BLaER1 treated with 17β-estradiol and CSF1 and Interleukin-3, amounts not matched to agents 10 nM and 100 nM (cell line): ENCODE measurements at regions not wholly inside any gene's neighbourhood (a gene's known extent, or its start where the extent isn't known, plus 50 kb on each side); places are given as distances from the start of the nearest gene placed in this dataset.

Experiments used
- H3K27ac ChIP-seq, 11 experiments: shearing (Covaris generic); formaldehyde crosslinking; 2 replicates each; pipeline ENCODE4 v1.8.1; 2022
- H3K27me3 ChIP-seq, 11 experiments: shearing (Covaris generic); formaldehyde crosslinking; 2 replicates each; pipeline ENCODE4 v1.8.1; 2022
- H3K36me3 ChIP-seq, 11 experiments: shearing (Covaris generic); formaldehyde crosslinking; 2 replicates each; pipeline ENCODE4 v1.8.1; 2022
- H3K4me1 ChIP-seq, 10 experiments: shearing (Covaris generic); formaldehyde crosslinking; 2 replicates each; pipeline ENCODE4 v1.8.1; 2022
- H3K4me2 ChIP-seq, 11 experiments: shearing (Covaris generic); formaldehyde crosslinking; 2 replicates each; pipeline ENCODE4 v1.8.1; 2022
- H3K4me3 ChIP-seq, 10 experiments: shearing (Covaris generic); formaldehyde crosslinking; 2 replicates each; pipeline ENCODE4 v1.8.1; 2022
- H3K9ac ChIP-seq, 11 experiments: shearing (Covaris generic); formaldehyde crosslinking; 2 replicates each; pipeline ENCODE4 v1.8.1; 2022
- H3K9me3 ChIP-seq, 11 experiments: shearing (Covaris generic); formaldehyde crosslinking; replicated peaks in 1 of 11; 2 replicates each; pipeline ENCODE4 v1.8.1; 2022
- H4K20me1 ChIP-seq, 11 experiments: shearing (Covaris generic); formaldehyde crosslinking; 2 replicates each; pipeline ENCODE4 v1.8.1; 2022
- Cebpa-rat ChIP-seq, 11 experiments: shearing (Covaris generic); IDR thresholded peaks; 2 replicates each; pipeline ENCODE4 v1.8.1; 2022

DNA sequence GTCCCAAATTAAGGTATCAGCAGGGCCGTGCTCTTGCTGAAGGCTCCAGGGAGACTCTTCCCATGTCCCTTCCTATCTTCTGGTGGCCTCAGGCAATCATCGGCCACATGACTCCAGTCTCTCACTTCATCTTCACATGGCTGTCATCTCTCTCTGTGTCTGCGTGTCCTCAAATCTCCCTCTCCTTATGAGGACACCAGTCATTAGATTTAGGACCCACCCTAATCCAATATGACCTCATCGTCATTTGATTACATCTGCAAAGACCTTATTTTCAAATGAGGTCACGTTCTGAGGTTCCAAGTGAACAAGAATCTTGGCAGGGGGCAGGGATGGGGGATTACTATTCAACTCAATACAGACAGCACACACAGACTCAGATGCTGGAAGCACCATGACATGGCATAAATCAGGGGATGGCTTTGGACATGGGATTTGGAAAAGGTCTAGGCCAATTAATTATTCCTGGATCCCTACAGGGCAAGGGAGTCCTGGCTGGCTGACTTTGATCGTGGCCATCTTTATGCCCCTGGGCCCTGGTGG lies 210.0 kb upstream of the SKOR2 start:
- H3K9me3 ChIP-seq = no peaks in the 10 kb centered on the region
- TF ChIP-seq Cebpa-rat (IDR thresholded peaks at IDR 0.05) = no peak
- H3K4me3 ChIP-seq = no peak overlapping the region
- no peak overlapping the region for H3K4me2 ChIP-seq
- H3K9ac ChIP-seq = no peak overlapping the region
- no peaks in the 10 kb centered on the region for H4K20me1 ChIP-seq
- H3K4me1 ChIP-seq = peaks cover 0 to 4% (median 0%) of the 10 kb centered on the region in 10 experiments; a peak in 1 of 20 replicates
- H3K27ac ChIP-seq = no peak overlapping the region
- no peaks in the 10 kb centered on the region for H3K27me3 ChIP-seq
- no peaks in the 10 kb centered on the region for H3K36me3 ChIP-seq

DNA sequence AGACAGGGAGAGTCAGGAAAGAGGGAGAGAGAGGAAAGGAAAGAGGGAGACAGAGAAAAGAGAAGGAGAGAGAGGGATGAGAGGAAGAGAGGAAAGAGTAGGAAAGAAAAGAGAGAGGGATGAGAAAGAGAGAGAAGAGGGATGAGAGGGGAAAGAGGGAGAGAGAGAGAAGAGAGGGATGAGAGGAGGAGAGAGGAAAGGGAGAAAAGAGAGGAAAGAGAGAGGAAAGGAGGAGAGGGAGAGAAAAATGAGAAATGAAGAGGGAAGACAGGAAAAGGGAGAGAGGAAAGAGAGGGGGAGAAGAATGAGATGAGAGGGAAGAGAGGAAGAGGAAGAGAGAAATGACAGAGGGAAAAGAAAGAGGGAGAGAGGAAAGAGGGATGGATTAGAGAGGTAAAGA lies 207.0 kb upstream of the SKOR2 start:
- Histone ChIP-seq H3K4me1 (peaks cover 0 to 4% (median 0%) of the 10 kb centered on the region in 10 experiments; a peak in 1 of 20 replicates), H3K9me3 (no peaks in the 10 kb centered on the region), H3K4me3 (no peak overlapping the region), H3K27ac (no peak overlapping the region), H3K9ac (no peak overlapping the region), H4K20me1 (no peaks in the 10 kb centered on the region), H3K27me3 (no peaks in the 10 kb centered on the region), H3K4me2 (no peak overlapping the region), H3K36me3 (no peaks in the 10 kb centered on the region)
- no peak for TF ChIP-seq Cebpa-rat (IDR thresholded peaks at IDR 0.05)

DNA sequence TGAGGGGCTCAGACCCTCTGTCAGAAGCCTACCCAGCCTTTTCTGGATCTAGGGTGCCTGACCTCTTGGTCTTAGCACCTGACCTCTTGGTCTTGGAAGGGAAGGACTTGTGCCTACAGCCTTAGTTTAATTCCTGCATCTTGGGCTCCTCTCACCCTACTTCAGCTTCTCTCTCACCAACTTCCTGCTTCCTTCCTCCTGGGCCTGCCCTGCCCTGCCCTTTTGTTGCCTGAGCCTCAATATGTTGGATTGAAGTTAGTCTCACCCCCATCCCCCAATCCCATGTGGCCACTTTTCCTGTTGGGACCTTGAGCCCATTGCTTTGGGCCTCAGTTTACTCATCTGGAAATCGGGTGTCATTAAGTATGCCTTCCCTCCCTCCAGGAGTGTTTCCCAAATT lies 206.2 kb upstream of the SKOR2 start:
- Histone ChIP-seq H3K36me3 (no peaks in the 10 kb centered on the region), H3K27ac (no peak overlapping the region), H4K20me1 (no peaks in the 10 kb centered on the region), H3K9ac (no peak overlapping the region), H3K4me3 (no peak overlapping the region), H3K4me2 (peak overlapping the region in 2 of 11 experiments; percentile 4 to 20; a peak in 3 of 22 replicates), H3K27me3 (no peaks in the 10 kb centered on the region), H3K9me3 (no peaks in the 10 kb centered on the region), H3K4me1 (peaks cover 0 to 4% (median 0%) of the 10 kb centered on the region in 10 experiments; a peak in 1 of 20 replicates)
- TF ChIP-seq Cebpa-rat (IDR thresholded peaks at IDR 0.05) = no peak

DNA sequence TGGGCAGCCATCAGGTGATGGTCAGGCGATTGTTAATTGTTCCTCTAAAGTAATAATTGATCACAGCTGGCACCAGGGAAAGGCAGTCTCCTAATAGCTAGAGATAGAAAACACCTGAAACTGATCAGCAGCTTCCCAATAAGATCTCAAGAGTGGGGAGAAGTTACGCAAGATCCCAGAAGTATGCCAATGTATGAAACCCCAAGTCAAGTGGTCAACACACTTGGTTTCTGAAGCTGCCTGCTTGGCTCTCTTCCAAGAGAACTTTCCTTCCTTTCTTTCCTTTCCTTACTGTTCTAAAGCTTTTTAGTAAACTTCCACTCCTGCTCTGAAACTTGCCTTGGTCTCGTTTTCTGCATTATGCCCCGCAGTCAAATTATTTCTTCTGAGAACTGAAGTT lies 201.6 kb upstream of the SKOR2 start:
- Histone ChIP-seq H4K20me1 (no peaks in the 10 kb centered on the region), H3K9ac (no peak overlapping the region), H3K4me1 (peaks cover 0 to 4% (median 0%) of the 10 kb centered on the region in 10 experiments; a peak in 1 of 20 replicates), H3K4me3 (no peak overlapping the region), H3K9me3 (no peaks in the 10 kb centered on the region), H3K36me3 (no peaks in the 10 kb centered on the region), H3K4me2 (no peak overlapping the region), H3K27me3 (no peaks in the 10 kb centered on the region), H3K27ac (no peak overlapping the region)
- TF ChIP-seq Cebpa-rat (IDR thresholded peaks at IDR 0.05) = peak in 2 of 11 experiments; percentile 64; a peak in 6 of 22 replicates

DNA sequence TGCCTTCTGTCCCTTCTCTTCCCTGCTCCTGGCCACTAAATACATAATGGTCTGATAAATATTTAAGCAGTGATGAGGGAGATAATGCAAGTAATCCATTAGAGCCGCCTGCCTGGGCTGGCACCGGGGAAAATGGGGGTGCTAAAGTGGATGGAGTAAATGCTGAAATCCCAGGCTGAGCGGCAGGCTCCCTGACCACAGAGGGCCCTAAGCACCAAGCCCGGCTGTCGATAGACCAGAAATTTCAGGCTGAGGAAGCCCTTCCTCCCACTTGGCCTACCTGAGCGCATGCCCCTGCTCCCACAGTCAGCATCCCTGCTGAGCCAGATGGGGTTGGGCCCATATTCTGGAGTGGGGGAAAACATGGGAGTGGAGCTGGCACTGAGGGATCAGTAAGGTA lies 197.5 kb upstream of the SKOR2 start:
- H3K4me2 ChIP-seq = no peak overlapping the region
- H3K36me3 ChIP-seq = no peaks in the 10 kb centered on the region
- no peak for TF ChIP-seq Cebpa-rat (IDR thresholded peaks at IDR 0.05)
- H4K20me1 ChIP-seq = no peaks in the 10 kb centered on the region
- H3K4me1 ChIP-seq = no peaks in the 10 kb centered on the region
- H3K4me3 ChIP-seq = no peak overlapping the region
- H3K27me3 ChIP-seq = no peaks in the 10 kb centered on the region
- H3K27ac ChIP-seq = no peak overlapping the region
- H3K9ac ChIP-seq = no peak overlapping the region
- H3K9me3 ChIP-seq = peaks cover 15 to 26% (median 19%) of the 10 kb centered on the region in 11 experiments

DNA sequence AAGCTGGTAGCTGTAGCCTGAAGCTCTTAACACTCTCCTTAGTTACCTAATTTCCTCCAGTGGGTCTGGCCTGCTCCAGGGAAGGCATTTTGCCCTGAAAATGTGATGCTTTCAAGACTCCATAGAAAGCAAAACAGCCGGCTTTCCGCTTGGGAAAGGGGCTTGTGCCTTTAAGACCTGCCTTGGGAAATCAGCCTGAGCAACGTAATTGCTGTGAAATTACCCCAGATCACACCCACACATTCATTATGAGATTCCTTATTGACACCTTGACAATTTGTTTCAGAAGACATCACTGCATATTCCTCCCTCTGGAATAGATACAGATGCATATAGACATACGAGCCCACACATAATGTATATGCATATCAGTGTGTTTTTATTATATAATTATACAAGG lies 190.5 kb upstream of the SKOR2 start:
- H4K20me1 ChIP-seq = no peaks in the 10 kb centered on the region
- no peaks in the 10 kb centered on the region for H3K27me3 ChIP-seq
- H3K9ac ChIP-seq = no peak overlapping the region
- no peak overlapping the region for H3K4me2 ChIP-seq
- H3K27ac ChIP-seq = no peak overlapping the region
- no peak overlapping the region for H3K4me3 ChIP-seq
- no peak for TF ChIP-seq Cebpa-rat (IDR thresholded peaks at IDR 0.05)
- H3K9me3 ChIP-seq = peaks cover 11 to 20% (median 15%) of the 10 kb centered on the region in 11 experiments
- no peaks in the 10 kb centered on the region for H3K36me3 ChIP-seq
- H3K4me1 ChIP-seq = peaks cover 0 to 3% (median 0%) of the 10 kb centered on the region in 10 experiments; a peak in 1 of 20 replicates

DNA sequence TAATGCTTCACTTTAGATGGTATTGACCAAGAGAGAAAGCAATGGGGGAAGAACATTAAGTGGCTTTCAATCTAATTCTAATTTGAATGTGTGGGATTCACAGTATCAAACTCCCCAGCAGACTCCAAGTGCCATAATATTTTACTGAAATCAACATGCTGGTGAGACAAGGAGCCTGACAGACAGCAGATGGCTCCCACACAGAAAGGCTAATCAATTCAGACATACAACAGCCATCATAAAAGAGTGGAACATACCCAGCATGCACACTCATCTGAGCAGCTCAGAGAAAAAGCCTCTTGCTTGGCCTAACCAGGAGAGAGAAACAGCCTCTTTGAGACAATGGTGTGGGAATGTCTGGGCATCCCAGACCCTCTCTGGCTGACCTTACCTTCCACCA lies 186.5 kb upstream of the SKOR2 start:
- H3K9me3 ChIP-seq = no peaks in the 10 kb centered on the region
- no peaks in the 10 kb centered on the region for H3K4me1 ChIP-seq
- H3K27ac ChIP-seq = no peak overlapping the region
- no peak overlapping the region for H3K9ac ChIP-seq
- no peak overlapping the region for H3K4me3 ChIP-seq
- no peaks in the 10 kb centered on the region for H3K36me3 ChIP-seq
- no peak for TF ChIP-seq Cebpa-rat (IDR thresholded peaks at IDR 0.05)
- no peak overlapping the region for H3K4me2 ChIP-seq
- H3K27me3 ChIP-seq = no peaks in the 10 kb centered on the region
- no peaks in the 10 kb centered on the region for H4K20me1 ChIP-seq

DNA sequence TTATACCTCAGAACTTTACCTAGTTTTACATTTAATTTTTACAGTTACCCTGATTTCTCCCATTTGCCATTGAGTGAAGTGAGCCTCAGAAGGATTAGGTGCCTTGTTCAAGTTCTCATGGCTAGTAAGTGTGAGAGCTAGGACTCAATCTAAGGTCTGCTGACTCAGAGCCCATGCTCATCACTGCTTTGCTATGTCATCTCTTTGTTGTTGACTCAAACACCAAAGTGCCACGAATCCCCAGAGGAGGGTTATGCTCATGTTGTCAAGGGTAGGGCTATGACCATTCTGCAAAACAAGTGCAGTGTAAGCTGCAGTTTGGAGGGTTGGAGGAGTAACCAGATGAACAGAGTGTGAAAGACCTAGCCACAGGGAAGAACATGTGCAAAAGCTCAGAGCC lies 185.4 kb upstream of the SKOR2 start:
- no peak for TF ChIP-seq Cebpa-rat (IDR thresholded peaks at IDR 0.05)
- Histone ChIP-seq H3K36me3 (no peaks in the 10 kb centered on the region), H3K9me3 (no peaks in the 10 kb centered on the region), H3K4me3 (no peak overlapping the region), H3K27me3 (no peaks in the 10 kb centered on the region), H3K9ac (no peak overlapping the region), H3K27ac (no peak overlapping the region), H3K4me1 (no peaks in the 10 kb centered on the region), H3K4me2 (no peak overlapping the region), H4K20me1 (no peaks in the 10 kb centered on the region)

DNA sequence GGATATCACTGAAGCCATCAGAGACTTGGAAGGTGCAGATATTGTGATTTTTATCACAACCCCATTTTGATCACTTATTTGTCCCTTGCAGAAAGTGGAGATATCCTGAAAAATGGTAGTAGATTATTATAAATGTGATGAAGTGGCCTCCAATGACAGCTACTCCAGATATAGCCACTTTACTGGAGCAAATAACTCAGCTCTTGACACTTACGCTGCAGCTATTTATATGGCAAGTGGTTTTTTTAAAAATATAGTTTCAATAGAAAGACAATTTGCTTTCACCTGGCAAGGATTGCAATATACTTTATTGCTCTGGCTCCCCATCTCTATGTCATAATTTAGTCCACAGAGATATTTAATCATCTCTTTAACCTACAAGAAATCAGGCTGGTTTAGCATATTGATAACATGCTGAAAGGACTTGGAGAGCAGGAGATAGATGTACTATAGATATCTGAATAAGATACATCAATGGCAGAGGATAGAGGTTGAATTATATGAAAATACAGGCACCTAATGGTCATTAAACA lies 182.8 kb upstream of the SKOR2 start:
- TF ChIP-seq Cebpa-rat (IDR thresholded peaks at IDR 0.05) = no peak
- Histone ChIP-seq H3K27ac (no peak overlapping the region), H3K4me2 (no peak overlapping the region), H3K9ac (no peak overlapping the region), H3K9me3 (no peaks in the 10 kb centered on the region), H3K36me3 (no peaks in the 10 kb centered on the region), H3K4me3 (no peak overlapping the region), H3K4me1 (no peaks in the 10 kb centered on the region), H4K20me1 (no peaks in the 10 kb centered on the region), H3K27me3 (no peaks in the 10 kb centered on the region)

DNA sequence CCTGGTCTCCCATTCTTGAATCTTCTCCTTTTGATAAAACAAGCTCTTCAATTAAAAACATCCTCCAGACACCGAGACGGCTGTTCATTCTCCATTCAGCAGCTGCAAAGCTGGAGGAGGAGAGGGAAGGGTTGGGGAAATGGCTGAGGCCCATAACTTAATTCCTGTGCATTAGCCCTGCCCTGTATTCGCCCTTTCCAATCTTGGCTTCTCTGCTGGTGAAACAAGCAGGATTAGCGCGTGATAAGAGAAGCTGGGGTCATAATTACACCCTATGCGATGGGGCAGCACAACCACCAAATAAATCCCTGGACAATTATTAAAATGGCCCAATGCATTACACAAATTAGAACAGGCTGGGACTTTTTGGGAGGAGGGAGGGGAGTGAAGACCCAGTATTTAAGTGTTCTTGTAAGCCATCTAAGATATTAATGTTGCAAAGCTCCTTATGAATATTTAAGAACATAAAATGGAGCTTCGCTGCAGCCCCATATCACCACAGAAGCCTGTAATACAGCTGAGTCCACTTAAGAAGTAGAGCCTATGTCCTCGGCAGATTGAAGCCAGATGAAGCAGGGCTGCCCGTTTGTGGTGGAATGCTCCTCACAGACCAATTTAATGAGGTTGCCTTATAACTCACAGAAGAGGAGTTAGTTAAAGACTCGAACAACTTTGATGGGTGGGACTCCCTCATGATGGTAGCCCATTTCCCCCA lies 176.6 kb upstream of the SKOR2 start:
- no peak overlapping the region for H3K9ac ChIP-seq
- H3K4me1 ChIP-seq = no peaks in the 10 kb centered on the region
- H3K36me3 ChIP-seq = no peaks in the 10 kb centered on the region
- no peaks in the 10 kb centered on the region for H3K27me3 ChIP-seq
- no peak overlapping the region for H3K4me2 ChIP-seq
- H3K27ac ChIP-seq = no peak overlapping the region
- H3K4me3 ChIP-seq = no peak overlapping the region
- TF ChIP-seq Cebpa-rat (IDR thresholded peaks at IDR 0.05) = no peak
- H4K20me1 ChIP-seq = no peaks in the 10 kb centered on the region
- H3K9me3 ChIP-seq = no peaks in the 10 kb centered on the region
